ENCODE measurements at regions not wholly inside any gene's neighbourhood (a gene's known extent, or its start where the extent isn't known, plus 50 kb on each side); places are given as distances from the start of the nearest gene placed in this dataset.

DNA sequence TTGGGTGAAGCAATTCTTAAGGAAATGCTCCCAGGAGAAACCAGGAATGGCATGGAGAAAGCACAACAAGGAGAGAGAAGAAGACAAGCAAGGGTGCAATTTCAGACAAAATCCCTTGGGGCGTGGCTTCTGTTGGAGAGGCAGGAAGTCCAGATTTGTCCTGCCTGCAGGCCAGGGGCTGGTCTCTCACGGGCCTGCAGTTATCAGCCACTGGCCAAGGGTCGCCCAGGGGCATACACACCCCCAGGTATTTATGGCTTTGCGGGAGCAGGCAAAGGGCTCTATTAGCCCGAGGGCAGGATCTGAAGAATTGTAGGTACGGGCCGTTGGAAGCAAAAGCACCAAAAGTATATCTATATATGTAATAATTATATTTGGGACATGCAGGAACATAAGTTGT, 87.7 kb downstream of the IYD start:
- H3K4me3 ChIP-seq: no peak overlapping the region
- H3K9ac ChIP-seq (ENCODE audit: insufficient read length): no peak overlapping the region
- H3K9me3 ChIP-seq (ENCODE audit: low read depth, low read length): no peaks in the 10 kb centered on the region
- TF ChIP-seq POLR2AphosphoS5 (IDR thresholded peaks at IDR 0.05; ENCODE audit: borderline replicate concordance, low read depth, low read length) (no peak), FOXP2 (optimal IDR thresholded peaks at IDR 0.05; ENCODE audit: control extremely low read depth, extremely low read length, insufficient read depth) (no peak), EZH2 (IDR thresholded peaks at IDR 0.05) (no peak)
- H3K36me3 ChIP-seq (ENCODE audit: insufficient read depth, low read length): no peaks in the 10 kb centered on the region
- no peak overlapping the region for H3K27ac ChIP-seq
- no peak for DNase-seq (ENCODE audit: low read depth, low spot score)

DNA sequence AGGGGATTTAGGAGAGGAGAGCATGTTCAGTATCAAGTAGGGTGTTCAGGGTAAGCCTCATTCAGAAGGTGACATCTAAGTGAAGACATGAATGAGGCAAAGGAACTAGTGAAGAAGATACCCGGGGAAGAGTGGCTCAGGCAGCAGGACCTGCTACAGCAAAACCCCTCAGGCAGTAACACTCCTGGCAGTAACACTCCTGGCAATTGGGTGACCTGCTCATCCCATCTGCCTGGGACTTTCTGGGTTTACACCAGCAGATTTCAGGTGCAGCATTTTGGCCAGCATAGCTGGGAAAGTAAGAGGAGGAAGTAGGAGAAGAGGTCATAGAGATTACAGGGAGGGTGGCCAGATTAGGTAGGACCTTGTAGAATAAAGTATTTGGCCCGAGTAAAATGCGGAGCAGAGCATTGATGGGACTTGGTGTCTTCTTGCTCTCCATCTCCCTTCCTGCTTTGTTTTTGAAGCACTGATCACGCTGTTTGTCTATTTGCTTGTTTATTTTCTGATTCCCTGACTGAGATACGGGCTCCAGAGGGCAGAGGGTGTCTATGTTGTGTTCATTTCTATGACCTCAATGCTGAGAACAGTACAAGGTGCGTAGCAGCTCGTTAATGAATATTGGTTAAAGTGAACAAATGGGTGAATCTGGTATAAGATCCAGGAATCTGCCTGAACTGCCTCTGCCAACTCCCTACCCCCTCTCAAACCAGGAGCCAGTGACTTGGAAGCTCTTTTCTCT, 88.3 kb downstream of the IYD start:
- no peaks in the 10 kb centered on the region for H3K9me3 ChIP-seq (ENCODE audit: low read depth, low read length)
- TF ChIP-seq FOXP2 (optimal IDR thresholded peaks at IDR 0.05; ENCODE audit: control extremely low read depth, extremely low read length, insufficient read depth) (no peak), POLR2AphosphoS5 (IDR thresholded peaks at IDR 0.05; ENCODE audit: borderline replicate concordance, low read depth, low read length) (no peak), EZH2 (IDR thresholded peaks at IDR 0.05) (no peak)
- H3K27ac ChIP-seq: peak overlapping the region; percentile 27; the same call in 1 of the 2 replicates
- DNase-seq (ENCODE audit: low read depth, low spot score): no peak
- H3K36me3 ChIP-seq (ENCODE audit: insufficient read depth, low read length): no peaks in the 10 kb centered on the region
- no peak overlapping the region for H3K9ac ChIP-seq (ENCODE audit: insufficient read length)
- H3K4me3 ChIP-seq: no peak overlapping the region

DNA sequence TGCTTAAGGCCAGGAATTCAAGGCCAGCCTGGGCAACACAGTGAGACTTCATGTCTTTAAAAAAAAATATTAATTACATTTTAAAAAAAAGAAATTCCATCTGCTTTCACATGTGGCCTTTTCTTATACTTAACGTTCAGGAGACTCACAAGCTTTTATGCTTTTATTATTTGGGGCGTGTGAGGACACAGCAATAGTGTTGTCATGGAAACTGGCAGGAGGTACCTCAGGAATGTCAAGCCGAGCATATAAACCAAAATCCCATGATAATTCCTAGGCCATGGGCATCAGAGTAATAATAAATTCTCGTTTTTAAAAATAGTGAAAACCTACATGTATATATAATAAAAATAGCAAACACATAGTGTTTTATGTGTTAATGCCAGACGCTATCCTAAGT, 89.8 kb downstream of the IYD start:
- H3K36me3 ChIP-seq (ENCODE audit: insufficient read depth, low read length): no peaks in the 10 kb centered on the region
- 0 out of 2 replicates have a peak overlapping the region, but pooled peaks have one; percentile 18 for H3K4me3 ChIP-seq
- no peaks in the 10 kb centered on the region for H3K9me3 ChIP-seq (ENCODE audit: low read depth, low read length)
- TF ChIP-seq FOXP2 (optimal IDR thresholded peaks at IDR 0.05; ENCODE audit: control extremely low read depth, extremely low read length, insufficient read depth) (no peak), POLR2AphosphoS5 (IDR thresholded peaks at IDR 0.05; ENCODE audit: borderline replicate concordance, low read depth, low read length) (no peak), EZH2 (IDR thresholded peaks at IDR 0.05) (no peak)
- H3K27ac ChIP-seq: peak overlapping the region; percentile 27
- DNase-seq (ENCODE audit: low read depth, low spot score): peak; percentile 20
- H3K9ac ChIP-seq (ENCODE audit: insufficient read length): no peak overlapping the region

DNA sequence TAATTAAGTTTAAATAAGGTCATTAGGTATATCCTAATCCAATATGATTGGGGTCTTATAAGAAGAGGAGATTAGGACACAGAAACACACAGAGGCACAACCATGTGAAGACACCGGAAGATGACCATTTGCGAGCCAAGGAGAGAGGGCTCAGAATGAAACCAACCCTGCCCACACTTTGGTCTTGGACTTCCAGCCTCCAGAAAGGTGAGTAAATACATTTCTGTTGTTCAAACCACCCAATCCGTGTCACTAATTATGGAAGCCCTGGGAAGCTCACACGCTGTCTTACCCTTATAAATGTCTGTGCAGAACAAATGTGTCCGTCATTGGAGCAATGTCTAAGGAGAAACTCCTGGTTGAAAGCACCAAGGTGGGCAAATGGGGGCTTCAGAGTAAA, 95.0 kb downstream of the IYD start:
- Histone ChIP-seq H3K27ac (no peak overlapping the region), H3K36me3 (ENCODE audit: insufficient read depth, low read length) (no peaks in the 10 kb centered on the region), H3K9ac (ENCODE audit: insufficient read length) (no peak overlapping the region), H3K4me3 (no peak overlapping the region), H3K9me3 (ENCODE audit: low read depth, low read length) (no peaks in the 10 kb centered on the region)
- DNase-seq (ENCODE audit: low read depth, low spot score): no peak
- TF ChIP-seq POLR2AphosphoS5 (IDR thresholded peaks at IDR 0.05; ENCODE audit: borderline replicate concordance, low read depth, low read length) (no peak), EZH2 (IDR thresholded peaks at IDR 0.05) (no peak)

DNA sequence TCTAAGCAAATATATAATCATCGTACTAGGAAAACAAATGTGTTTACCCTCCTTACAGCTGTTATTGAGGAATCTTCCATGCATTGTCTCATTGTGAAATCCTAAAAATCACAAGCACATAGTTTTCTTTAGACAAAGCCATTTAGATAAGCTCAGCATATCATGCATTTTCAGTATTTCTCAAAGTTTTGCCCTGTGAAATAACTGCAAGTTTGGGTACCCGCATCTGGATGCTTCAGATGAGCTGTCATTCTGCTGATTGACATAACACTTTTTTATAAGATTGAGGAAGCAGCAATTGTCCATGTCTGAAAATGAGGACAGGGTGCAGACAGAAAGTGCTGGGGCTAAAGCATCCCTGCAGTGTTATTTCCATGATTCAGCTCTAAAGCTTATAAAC, 96.2 kb downstream of the IYD start:
- DNase-seq (ENCODE audit: low read depth, low spot score): no peak
- TF ChIP-seq POLR2AphosphoS5 (IDR thresholded peaks at IDR 0.05; ENCODE audit: borderline replicate concordance, low read depth, low read length) (no peak), EZH2 (IDR thresholded peaks at IDR 0.05) (no peak), FOXP2 (optimal IDR thresholded peaks at IDR 0.05; ENCODE audit: control extremely low read depth, extremely low read length, insufficient read depth) (no peak)
- no peaks in the 10 kb centered on the region for H3K9me3 ChIP-seq (ENCODE audit: low read depth, low read length)
- H3K4me3 ChIP-seq: no peak overlapping the region
- no peaks in the 10 kb centered on the region for H3K36me3 ChIP-seq (ENCODE audit: insufficient read depth, low read length)
- H3K27ac ChIP-seq: no peak overlapping the region
- no peak overlapping the region for H3K9ac ChIP-seq (ENCODE audit: insufficient read length)

DNA sequence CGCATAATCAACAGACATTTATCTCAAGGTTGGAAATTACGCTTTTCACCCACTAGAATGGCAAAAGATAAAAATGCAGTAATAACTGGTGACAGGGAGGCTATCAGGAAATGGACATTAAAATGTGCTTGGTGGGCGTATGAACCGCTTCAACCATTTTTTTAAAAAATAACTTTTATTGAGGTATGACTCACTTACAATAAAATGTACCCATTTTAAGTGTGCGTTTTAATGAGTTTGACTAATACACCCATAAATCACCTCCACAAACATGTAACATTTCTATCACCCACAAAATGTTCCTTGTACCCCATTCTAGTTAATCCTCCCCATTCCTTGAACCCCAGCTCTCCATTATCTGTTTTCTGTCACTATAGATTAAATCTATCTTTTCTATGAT, 96.8 kb downstream of the IYD start:
- Histone ChIP-seq H3K4me3 (no peak overlapping the region), H3K9me3 (ENCODE audit: low read depth, low read length) (no peaks in the 10 kb centered on the region), H3K27ac (no peak overlapping the region), H3K36me3 (ENCODE audit: insufficient read depth, low read length) (no peaks in the 10 kb centered on the region), H3K9ac (ENCODE audit: insufficient read length) (no peak overlapping the region)
- no peak for TF ChIP-seq POLR2AphosphoS5 (IDR thresholded peaks at IDR 0.05; ENCODE audit: borderline replicate concordance, low read depth, low read length)
- DNase-seq (ENCODE audit: low read depth, low spot score): no peak

DNA sequence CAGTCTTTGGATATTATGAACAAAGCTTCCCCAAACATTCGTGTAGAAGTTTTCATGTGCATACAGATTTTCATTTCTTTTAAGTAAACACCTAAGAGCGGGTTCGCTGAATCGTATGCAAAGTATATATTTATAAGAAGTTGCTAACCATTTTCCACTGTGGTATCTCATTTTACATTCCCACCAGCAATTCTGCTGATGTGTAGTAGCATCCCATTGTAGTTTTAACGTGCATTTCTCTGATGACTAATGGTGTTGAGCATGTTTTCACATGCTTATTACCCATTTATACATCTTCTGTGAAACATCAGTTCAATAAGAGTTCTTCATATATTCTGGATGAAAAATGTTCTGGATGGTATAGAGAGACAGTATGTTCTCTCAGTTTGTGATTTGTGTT, 97.4 kb downstream of the IYD start:
- Histone ChIP-seq H3K4me3 (no peak overlapping the region), H3K9ac (ENCODE audit: insufficient read length) (no peak overlapping the region), H3K36me3 (ENCODE audit: insufficient read depth, low read length) (no peaks in the 10 kb centered on the region), H3K9me3 (ENCODE audit: low read depth, low read length) (no peaks in the 10 kb centered on the region), H3K27ac (no peak overlapping the region)
- TF ChIP-seq POLR2AphosphoS5 (IDR thresholded peaks at IDR 0.05; ENCODE audit: borderline replicate concordance, low read depth, low read length) (no peak), FOXP2 (optimal IDR thresholded peaks at IDR 0.05; ENCODE audit: control extremely low read depth, extremely low read length, insufficient read depth) (no peak), EZH2 (IDR thresholded peaks at IDR 0.05) (no peak)
- no peak for DNase-seq (ENCODE audit: low read depth, low spot score)

DNA sequence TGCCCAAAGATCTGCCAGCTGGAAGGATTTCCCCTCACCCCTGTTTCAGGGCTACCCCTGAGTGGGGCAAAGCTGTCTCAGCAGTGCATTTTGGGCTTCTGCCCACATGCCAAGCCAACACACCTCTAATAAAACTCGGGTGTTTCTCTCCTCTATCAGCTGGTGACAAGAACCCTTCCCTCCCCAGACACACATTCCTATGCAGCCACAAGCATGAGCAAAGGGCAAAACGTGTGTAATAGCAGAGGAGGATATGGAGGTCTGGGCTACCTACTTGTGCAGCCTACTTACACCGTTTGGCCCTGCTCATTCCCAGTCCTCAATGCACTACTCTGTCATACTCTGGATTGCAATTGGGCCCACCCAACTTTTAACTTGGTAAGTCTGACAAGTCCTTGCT, 101.3 kb downstream of the IYD start:
- no peak overlapping the region for H3K9ac ChIP-seq (ENCODE audit: insufficient read length)
- DNase-seq (ENCODE audit: low read depth, low spot score): no peak

More for the DNA sequence above, 101.3 kb downstream of the IYD start:
- no peaks in the 10 kb centered on the region for H3K9me3 ChIP-seq (ENCODE audit: low read depth, low read length)
- H3K27ac ChIP-seq: no peak overlapping the region
- no peaks in the 10 kb centered on the region for H3K36me3 ChIP-seq (ENCODE audit: insufficient read depth, low read length)
- no peak for TF ChIP-seq POLR2AphosphoS5 (IDR thresholded peaks at IDR 0.05; ENCODE audit: borderline replicate concordance, low read depth, low read length)
- TF ChIP-seq FOXP2 (optimal IDR thresholded peaks at IDR 0.05; ENCODE audit: control extremely low read depth, extremely low read length, insufficient read depth): no peak
- no peak for TF ChIP-seq EZH2 (IDR thresholded peaks at IDR 0.05)
- no peak overlapping the region for H3K4me3 ChIP-seq
